ENCODE measurements at regions not wholly inside any gene's neighbourhood (a gene's known extent, or its start where the extent isn't known, plus 50 kb on each side); places are given as distances from the start of the nearest gene placed in this dataset.

- dilution Hi-C loops (cut with MboI; ENCODE audit: extremely low pct_ligation_motif_present, low sequenced_read_pairs): no loop called here
- DNase-seq (ENCODE audit: low read depth, low spot score) (no peak), FAIRE-seq (no peak)
- POLR2A ChIA-PET: no interaction called here
- Histone ChIP-seq H2AFZ (ENCODE audit: low read depth, low read length) (no peak overlapping the region), H3K4me2 (ENCODE audit: insufficient read depth, low read length) (no peak overlapping the region), H3K27me3 (ENCODE audit: control insufficient read depth in 2 of 2, insufficient read depth in 2 of 2, low read length in 2 of 2) (peaks cover 9 to 23% of the 10 kb centered on the region in 2 experiments), H3K9me1 (replicated peaks; ENCODE audit: control insufficient read depth, extremely low read depth, insufficient read depth, low read length) (no peaks in the 10 kb centered on the region), H3K79me2 (ENCODE audit: control insufficient read depth, insufficient read depth, low read length) (no peaks in the 10 kb centered on the region), H3K27ac (ENCODE audit: insufficient read depth, low read depth, low read length) (no peak overlapping the region), H3K4me3 (replicated peaks in 1 of 3; ENCODE audit: insufficient read depth in 1 of 3, low read depth in 1 of 3, low read length in 3 of 3) (no peak overlapping the region), H4K20me1 (replicated peaks; ENCODE audit: control insufficient read depth, extremely low read depth, insufficient read depth, low read length) (no peaks in the 10 kb centered on the region), H3K4me1 (ENCODE audit: control insufficient read depth, extremely low read depth, insufficient read depth, low read length) (no peaks in the 10 kb centered on the region), H3K36me3 (ENCODE audit: control insufficient read depth in 2 of 2, extremely low read depth in 1 of 2, insufficient read depth in 2 of 2, low read length in 2 of 2) (no peaks in the 10 kb centered on the region), H3K9me3 (replicated peaks; ENCODE audit: control insufficient read depth, insufficient read depth, low read length) (no peaks in the 10 kb centered on the region), H3K9ac (replicated peaks; ENCODE audit: extremely low read depth, insufficient read depth, low read length) (no peak overlapping the region)
- TF ChIP-seq JUN (IDR thresholded peaks at IDR 0.05; ENCODE audit: borderline replicate concordance, insufficient read depth, insufficient read length, low read depth) (no peak), GATA2 (IDR thresholded peaks at IDR 0.05; ENCODE audit: insufficient read depth, insufficient read length, low read depth, low read length) (no peak), FOS (IDR thresholded peaks at IDR 0.05; ENCODE audit: borderline replicate concordance, insufficient read depth, low read length) (no peak)
- CTCF ChIA-PET: no interaction called here
- no TSS peak for BruUV-seq (replicated peaks)
- intact Hi-C loops (cut with micrococcal nuclease): no loop called here
Observed at GRCh38 chr12:53820514-53821306, 68.9 kb upstream of the CISTR start.

DNA sequence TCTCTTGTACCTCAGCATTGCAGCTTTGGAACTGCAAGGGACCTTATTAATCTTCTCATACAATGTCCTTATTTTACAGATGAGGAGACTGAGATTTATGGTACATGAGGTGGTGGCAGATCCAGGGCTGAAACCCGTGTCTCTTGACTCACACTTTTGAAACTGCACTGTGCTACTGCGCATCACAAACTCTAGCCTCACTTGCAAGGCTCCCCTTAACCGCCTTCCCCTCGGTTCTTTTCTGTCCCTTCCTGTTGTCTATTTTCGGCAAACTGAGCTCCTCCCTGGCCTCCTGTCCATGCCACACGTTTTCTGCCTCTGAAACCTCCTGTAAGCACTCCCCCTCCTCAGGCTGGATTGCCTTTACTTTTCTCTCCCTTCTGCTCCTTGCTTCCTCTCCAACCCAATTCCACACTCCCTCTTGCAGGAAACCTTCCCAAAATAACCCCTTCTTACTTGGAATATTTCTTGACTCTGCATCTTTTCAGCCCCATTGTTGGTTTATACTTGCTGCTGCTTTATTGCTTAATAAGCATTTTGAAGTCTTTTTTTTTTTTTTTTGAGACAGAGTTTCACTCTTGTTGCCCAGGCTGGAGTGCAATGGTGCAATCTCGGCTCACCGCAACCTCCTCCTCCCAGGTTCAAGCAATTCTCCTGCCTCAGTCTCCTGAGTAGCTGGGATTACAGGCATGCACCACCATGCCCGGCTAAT is 72.4 kb upstream of the CISTR start:
- Histone ChIP-seq H3K9ac (replicated peaks; ENCODE audit: extremely low read depth, insufficient read depth, low read length) (no peak overlapping the region), H3K9me1 (replicated peaks; ENCODE audit: control insufficient read depth, extremely low read depth, insufficient read depth, low read length) (no peaks in the 10 kb centered on the region), H4K20me1 (replicated peaks; ENCODE audit: control insufficient read depth, extremely low read depth, insufficient read depth, low read length) (no peaks in the 10 kb centered on the region), H2AFZ (ENCODE audit: low read depth, low read length) (no peak overlapping the region), H3K27me3 (ENCODE audit: control insufficient read depth in 2 of 2, insufficient read depth in 2 of 2, low read length in 2 of 2) (peaks cover 10 to 16% of the 10 kb centered on the region in 2 experiments), H3K4me1 (ENCODE audit: control insufficient read depth, extremely low read depth, insufficient read depth, low read length) (no peaks in the 10 kb centered on the region), H3K9me3 (replicated peaks; ENCODE audit: control insufficient read depth, insufficient read depth, low read length) (no peaks in the 10 kb centered on the region), H3K4me3 (replicated peaks in 1 of 3; ENCODE audit: insufficient read depth in 1 of 3, low read depth in 1 of 3, low read length in 3 of 3) (no peak overlapping the region), H3K27ac (ENCODE audit: insufficient read depth, low read depth, low read length) (no peak overlapping the region), H3K79me2 (ENCODE audit: control insufficient read depth, insufficient read depth, low read length) (no peaks in the 10 kb centered on the region), H3K36me3 (ENCODE audit: control insufficient read depth in 2 of 2, extremely low read depth in 1 of 2, insufficient read depth in 2 of 2, low read length in 2 of 2) (no peaks in the 10 kb centered on the region), H3K4me2 (ENCODE audit: insufficient read depth, low read length) (no peak overlapping the region)
- CTCF ChIA-PET: no interaction called here
- DNase-seq (ENCODE audit: low read depth, low spot score): no peak
- intact Hi-C loops (cut with micrococcal nuclease): no loop called here
- POLR2A ChIA-PET: no interaction called here
- dilution Hi-C loops (cut with MboI; ENCODE audit: extremely low pct_ligation_motif_present, low sequenced_read_pairs): no loop called here
- TF ChIP-seq CTCF (IDR thresholded peaks at IDR 0.05; ENCODE audit: extremely low read depth in 1 of 2, insufficient read depth in 1 of 2, low read depth in 1 of 2, low read length in 2 of 2): no peak
- TF ChIP-seq GATA2 (IDR thresholded peaks at IDR 0.05; ENCODE audit: insufficient read depth, insufficient read length, low read depth, low read length): no peak
- no peak for TF ChIP-seq POLR2A (IDR thresholded peaks at IDR 0.05; ENCODE audit: low read depth, low read length)
- no TSS peak for BruUV-seq (replicated peaks)
- FAIRE-seq: no peak
